ENCODE measurements at regions not wholly inside any gene's neighbourhood (a gene's known extent, or its start where the extent isn't known, plus 50 kb on each side); places are given as distances from the start of the nearest gene placed in this dataset.
"Not testable (repeated sequence)": the region's sequence is repeated elsewhere in the genome, so short reads cannot be mapped to it uniquely, and the experiment has no call there.

DNA sequence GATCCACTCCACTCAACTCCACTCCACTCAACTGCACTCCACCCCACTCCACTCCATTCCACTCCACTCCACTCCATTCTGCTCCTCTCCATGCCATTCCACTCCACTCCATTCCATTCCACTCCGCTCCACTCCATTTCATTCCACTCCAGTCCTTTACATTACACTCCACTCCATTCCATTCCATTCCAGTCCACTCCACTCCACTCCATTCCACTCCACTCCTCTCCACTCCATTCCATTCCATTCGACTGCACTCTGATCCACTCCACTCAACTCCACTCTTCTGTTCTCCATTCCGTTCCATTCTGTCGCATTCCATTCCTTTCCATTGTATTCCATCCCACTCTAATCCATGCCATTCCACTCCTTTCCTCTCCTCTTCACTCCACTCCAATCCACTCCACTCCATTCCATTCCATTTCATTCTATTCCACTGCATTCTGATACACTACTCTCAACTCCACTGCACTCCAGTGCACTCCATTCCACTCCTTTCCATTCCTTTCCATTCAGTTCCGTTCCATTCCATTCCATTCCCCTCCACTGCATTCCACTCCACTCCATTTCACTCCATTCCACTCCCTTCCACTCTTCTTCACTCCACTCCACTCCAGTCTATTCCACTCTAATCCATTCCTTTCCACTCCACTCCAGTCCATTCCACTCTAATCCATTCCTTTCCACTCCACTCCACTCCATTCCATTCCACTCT, 2564.2 kb upstream of the TPTE start:
- not testable (repeated sequence) for DNase-seq (ENCODE audit: low spot score)

DNA sequence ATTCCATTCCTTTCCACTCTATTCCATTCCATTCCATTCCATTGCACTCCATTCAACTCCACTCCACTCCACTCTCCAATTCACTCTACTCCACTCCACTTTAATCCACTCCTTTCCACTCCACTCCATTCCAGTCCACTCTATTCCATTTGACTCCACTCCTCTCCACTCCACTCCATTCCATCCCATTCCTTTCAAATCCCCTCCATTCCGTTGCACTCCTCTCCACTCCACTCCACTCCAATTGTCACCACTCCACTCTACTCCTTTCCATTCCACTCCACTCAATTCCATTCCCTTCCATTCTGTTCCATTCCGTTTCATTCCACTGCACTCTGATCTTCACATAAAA, 2563.7 kb upstream of the TPTE start:
- no peak for DNase-seq (ENCODE audit: low spot score)
